GM21825 (cell line): ENCODE measurements at regions not wholly inside any gene's neighbourhood (a gene's known extent, or its start where the extent isn't known, plus 50 kb on each side); places are given as distances from the start of the nearest gene placed in this dataset.
"Not testable (repeated sequence)": the region's sequence is repeated elsewhere in the genome, so short reads cannot be mapped to it uniquely, and the experiment has no call there.

Experiments
- ATAC-seq: cut with Tn5 transposase; IDR thresholded peaks from one replicate; pipeline ENCODE4 v1.9.1; 2021; ENCODE audit warnings: mild to moderate bottlenecking, moderate library complexity; ENCODE audit not compliant: unreplicated experiment

DNA sequence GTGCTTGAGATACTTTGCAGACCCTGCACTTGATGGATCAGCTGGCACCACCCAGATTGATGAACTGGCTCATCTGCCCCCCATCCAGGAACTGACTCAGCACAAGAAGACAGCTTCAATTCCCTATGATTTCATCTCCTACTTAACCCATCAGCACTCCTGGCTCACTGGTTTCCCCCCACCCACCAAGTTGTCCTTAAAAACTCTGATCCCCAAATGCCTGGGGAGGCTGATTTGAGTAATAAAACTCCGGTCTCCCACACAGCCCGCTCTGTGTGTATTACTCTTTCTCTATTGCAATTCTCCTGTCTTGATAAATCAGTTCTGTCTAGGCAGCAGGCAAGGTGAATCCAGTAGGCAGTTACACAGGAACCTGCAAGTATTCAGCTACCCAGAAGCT, 102.1 kb upstream of the TMTC4 start:
- not testable (repeated sequence) for ATAC-seq

DNA sequence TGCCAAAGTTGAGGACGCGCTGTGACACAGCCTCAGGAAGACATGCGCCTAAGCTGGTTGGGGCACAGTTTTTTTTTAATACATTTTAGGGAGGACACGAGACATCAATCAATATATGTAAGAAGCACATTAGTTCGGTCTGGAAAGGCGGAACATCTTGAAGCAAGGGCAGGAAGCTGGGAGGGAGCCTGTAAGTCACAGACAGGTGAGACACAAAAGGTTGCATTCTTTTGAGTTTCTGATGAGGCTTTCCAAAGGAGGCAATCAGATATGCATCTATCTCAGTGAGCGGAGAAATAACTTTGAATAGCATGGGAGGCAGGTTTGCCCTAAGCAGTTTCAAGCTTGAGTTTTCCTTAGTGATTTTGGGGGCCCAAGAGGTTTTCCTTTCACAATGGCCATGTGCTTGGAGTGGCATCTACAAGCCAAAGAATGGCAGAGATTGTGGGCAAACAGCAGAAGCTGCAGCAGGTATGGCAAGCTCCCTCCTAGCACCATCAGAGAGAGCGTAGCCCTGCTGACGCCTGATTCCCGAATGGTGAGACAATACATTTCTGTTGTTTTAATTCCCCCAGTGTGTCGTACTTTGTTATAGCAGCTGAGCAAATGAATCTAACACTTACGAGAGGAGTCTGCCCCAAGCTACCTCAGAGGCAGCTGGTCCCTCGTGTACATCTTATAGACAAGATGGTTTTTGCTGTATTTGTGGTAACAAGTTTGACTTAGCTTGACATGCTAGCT, 99.5 kb upstream of the TMTC4 start:
- ATAC-seq, result no peak

DNA sequence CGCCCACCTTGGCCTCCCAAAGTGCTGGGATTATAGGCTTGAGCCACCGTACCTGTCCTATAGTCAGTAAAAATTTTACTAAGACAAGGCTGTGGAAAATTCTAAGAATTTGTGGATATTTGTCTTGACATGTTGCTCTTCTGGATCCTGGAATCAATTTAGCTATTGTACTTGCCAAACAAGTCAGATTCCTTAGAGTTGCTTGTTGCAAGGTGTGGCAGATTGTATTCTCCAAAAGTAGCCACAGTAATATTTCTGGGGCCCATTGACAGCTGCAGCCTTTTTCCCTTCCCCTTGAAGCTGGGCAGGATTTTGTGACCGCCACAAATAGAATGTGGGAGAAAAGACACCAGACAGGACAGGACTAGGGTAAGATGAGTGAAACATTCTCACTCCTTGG, 98.8 kb upstream of the TMTC4 start:
- ATAC-seq, result no peak

DNA sequence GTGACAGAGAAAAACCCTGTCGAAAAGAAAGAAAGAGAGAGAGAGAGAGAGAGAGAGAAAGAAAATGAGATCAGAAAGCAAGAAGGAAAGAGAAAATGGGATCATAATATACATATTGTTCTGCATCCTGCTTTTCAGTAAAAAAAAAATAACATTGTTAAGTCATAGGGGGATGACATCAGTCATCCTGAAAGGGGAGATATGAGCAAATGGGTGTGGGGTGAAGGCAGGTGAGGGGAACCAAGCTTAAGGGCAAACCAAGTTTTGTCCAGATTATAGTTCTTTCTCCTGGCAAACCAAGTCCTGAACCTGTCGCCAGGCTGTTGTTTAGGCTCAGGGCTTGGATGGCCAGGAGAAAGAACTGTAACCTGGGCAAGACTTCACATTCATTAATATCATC, 92.6 kb upstream of the TMTC4 start:
- no peak for ATAC-seq

DNA sequence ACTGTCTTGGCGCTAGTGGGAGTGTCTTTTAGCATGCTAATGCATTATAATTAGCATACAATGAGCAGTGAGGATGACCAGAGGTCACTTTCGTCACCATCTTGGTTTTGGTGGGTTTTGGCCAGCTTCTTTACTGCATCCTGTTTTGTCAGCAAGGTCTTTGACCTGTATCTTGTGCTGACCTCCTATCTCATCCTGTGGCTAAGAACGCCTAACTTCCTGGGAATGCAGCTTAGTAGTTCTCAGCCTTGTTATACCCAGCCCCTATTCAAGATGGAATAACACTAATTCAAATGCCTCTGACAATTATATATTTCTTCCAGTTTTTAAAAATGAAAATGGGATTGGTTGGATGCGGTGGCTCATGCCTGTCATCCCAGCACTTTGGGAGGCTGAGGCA, 92.0 kb upstream of the TMTC4 start:
- ATAC-seq, result not testable (repeated sequence)

DNA sequence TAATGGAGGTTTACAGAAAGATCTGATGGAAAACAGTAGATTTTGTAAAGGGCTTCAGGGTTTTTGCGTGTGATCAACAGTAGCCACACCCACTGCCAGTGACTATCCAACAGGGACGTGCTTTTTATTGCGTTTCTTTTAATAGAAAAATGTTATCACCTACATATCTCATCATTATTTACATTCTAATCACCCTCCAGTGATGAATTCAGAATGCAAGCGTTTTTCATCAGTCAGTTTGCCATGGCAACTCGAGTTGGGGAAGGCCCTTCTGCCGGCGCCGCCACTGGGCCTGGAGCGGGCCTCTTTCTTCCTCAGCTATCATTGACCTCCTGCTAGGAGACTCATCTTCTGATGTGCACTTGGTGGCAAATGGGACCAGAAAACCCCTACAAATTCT, 90.3 kb upstream of the TMTC4 start:
- ATAC-seq, result no peak

DNA sequence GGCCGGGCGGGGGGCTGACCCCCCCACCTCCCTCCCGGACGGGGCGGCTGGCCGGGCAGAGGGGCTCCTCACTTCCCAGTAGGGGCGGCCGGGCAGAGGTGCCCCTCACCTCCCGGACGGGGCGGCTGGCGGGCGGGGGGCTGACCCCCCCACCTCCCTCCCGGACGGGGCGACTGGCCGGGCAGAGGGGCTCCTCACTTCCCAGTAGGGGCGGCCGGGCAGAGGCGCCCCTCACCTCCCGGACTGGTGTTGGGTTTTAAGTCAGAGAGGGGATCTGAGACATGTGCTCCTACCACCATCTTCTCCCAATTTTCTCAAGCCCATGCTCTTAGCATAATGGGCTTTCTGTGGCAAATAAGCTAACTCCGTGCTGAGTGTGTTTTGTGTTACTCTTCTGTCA, 87.5 kb upstream of the TMTC4 start:
- not testable (repeated sequence) for ATAC-seq

DNA sequence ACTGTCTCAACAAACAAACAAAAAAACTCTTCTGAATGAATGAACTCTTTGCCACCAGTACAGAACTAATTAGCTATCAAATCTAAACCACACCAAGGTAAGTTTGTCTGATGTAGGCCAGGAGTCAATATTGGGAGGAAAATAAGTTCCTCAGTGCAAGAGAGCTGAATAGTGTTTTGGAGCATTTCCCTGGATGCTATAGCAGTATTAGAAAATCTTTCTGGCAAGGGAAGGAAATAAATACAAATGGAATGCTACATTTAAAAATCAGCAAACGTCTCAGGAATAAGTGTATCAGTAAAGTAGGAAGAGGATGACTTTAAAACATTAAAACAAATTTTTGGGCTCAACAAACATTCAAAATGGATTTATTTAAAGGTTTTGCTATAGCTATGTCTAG, 81.3 kb upstream of the TMTC4 start:
- ATAC-seq, result no peak

DNA sequence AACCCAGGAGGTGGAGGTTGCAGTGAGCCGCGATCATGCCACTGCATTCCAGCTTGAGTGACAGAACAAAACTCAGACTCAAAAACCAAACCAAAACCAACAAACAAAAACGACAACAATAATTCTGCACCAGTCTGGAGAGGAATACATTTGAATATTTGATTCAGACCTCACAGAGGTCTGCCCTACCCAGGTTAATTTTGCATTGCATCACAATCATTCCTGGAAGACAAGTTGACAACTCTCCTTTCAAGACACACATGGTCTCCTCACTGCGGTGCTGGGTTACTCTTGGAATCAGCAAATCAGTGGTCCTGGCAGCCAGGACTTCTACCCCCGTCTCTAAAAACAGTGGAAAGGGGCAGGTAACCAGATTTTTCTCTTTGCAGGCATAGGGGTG, 79.9 kb upstream of the TMTC4 start:
- ATAC-seq, result no peak

DNA sequence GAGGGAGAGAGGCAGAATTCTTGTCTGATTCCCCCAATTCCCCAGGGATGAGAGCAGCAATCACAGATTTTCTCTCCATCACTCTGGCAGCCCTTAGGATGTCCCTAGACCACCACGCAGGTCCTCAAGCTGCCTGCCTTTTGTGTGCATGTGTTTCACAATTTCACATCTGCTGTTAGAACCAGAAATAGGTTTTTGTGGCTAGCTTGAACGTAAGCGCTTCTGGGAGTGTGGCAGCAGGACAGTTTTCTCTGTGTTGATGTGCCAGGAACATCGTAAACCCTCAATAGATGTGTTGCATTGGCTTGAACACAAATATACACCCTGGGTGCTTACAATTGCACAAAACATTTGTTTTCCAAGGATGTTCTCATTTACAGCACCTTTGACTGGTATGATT, 78.8 kb upstream of the TMTC4 start:
- no peak for ATAC-seq

DNA sequence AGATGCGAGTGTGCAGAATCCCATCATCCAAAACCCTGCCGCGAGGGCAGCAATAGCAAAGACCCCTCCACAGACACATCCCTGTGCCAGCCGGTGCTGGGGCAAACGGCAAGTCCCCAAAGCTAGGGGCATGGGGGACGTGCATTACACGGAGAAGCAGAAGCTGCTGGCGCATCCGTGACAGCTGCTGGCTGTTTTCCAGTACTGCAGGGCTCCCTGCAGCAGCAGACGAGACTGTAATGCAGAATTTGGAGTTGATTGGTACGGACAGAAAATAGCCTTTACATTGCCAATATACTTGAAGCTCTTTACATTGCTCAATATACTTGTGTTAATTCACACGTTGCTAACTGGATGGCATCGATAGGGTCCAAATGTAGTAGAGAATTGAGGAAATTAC, 77.2 kb upstream of the TMTC4 start:
- no peak for ATAC-seq

DNA sequence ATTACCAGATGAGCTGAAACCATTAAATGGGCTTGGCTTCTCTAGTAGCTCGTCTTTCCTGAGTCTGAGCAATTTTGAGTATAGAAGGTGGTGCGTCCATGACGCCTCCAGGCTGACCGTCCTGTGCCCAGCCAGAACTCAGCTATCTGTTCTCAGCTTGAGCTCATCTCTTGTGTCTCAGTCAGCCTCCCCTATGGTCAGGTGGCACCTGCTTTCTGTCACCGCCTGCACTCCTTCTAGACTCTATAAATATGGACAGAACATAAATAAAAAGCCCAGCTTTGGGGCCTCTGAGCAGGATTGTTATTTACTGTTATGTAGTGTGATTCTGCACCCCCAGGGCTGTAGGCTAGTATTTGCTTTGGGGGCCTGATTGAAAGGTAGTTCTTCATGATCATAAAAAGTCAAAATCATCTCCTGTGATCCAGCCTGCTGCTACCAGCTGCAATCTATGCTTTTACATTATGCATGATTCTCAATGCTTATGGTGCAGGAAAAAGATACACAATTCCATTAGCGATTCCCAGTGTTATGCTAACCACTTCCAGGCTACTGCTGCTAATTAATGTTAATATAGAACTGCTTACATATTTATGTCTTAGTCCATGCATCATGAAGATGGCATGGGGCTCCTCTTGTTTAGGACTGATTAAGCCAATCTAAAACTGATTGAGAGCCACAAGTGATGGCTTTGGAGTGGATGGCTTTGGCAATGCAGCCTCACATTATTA, 72.5 kb upstream of the TMTC4 start:
- no peak for ATAC-seq

DNA sequence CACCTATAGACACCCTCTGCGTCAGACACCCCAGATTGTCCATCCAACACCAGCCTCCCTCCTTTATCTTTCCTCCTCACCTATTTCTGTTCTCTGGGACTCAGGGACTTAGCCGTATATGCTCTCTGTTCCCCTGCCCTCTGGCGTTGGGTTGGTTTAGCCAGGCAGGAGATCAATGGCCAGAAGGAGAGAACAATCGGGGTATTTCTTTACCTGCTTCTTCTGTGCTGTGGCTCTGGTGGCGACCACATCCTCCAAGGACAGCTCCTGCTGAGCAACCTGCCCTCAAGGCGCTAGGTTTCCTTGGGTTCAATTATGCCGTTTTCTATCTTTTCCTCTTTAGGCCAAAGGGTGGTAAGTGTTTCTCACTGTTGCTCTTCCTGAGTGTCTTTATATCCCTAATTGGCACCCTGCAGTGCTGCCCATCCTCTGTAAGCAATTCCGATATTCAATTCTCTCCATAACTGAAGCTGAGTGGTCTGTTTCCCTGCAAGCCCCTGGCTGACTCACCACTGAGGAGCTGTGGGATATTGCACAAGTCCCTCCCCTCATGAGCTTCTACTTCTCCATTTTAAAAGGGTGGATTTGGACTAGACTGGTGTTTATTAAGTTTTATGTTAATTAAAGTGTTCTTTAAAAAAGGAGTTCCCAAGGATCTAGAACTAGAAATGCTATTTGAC, 63.7 kb upstream of the TMTC4 start:
- no peak for ATAC-seq

DNA sequence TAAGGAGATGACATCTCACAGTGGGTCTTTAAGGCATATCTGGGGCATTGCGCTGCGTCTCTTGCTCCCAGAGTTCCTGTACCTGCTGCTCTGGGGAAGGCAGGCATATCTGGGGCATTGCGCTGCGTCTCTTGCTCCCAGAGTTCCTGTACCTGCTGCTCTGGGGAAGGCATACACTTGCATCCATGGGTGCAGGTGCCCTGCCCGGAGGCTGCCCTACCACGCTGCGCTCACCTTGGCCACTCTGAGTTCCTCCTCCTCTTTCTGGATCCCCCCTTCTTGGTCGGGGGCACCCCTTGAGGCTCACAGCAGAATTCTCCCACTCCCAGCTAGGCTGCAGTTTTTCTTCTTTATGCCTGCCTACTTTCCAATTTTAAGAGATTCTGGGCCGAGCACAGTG, 60.9 kb upstream of the TMTC4 start:
- no peak for ATAC-seq

DNA sequence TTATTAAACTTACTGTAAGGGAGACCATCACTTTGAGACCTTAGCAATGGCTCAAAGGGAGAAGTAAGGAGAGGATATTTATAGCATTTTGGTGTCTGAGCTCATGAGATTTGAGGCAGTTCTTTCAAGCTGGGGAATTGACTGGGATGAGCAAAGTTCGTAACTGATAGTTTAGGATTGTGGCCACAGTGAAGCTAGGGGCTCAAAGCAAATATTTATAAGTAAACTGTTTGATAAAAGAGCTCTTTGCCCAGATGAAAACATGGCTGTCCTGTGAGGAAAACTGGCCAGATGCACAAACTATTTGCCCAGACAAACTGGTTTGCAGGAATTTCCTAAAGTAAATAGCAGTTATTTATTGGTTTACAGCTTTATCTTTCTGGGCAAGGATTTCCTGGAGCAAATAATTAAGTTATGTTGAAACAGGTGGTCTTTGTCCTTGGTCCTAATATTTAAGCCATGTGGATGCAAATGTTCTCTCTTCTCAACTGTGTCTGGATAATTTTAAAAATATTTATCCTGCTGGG, 59.7 kb upstream of the TMTC4 start:
- ATAC-seq, result no peak

DNA sequence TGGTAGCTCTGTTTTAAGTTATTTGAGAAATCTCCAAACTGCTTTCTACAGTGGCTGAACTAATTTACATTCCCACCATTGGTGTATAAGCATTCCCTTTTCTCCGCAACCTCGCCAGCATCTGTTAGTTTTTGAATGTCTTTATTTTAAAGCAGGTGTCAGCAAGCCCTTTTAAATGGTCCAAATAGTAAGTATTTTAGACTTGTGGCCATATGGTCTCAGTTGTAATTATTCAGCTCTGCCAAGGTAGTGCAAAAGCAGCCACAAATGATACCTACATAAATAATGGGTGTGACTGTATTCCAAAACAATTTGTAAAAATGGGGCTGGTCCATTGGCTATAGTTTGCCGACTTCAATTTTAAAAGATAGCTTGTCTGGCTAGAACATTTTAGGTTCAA, 58.7 kb upstream of the TMTC4 start:
- no peak for ATAC-seq

DNA sequence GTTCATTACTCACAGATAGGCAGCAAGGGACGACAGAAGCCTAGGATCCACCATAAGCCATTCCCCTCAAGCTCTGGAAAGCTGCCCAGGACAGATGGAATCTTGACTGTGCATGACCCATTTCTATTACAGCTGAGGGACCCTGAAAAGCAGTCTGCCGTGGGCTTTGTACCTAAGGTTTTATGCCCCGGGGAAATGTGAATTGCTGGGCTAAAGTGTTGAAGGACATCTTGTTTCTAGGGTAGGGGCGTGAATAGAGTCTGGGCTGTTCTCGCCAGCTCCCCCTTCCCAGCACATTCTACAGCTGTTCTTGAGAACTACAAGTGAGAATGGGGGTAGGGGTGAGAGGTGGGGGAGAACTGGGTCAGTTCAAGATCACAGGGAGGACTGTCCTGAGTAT, 53.6 kb upstream of the TMTC4 start:
- ATAC-seq, result no peak

DNA sequence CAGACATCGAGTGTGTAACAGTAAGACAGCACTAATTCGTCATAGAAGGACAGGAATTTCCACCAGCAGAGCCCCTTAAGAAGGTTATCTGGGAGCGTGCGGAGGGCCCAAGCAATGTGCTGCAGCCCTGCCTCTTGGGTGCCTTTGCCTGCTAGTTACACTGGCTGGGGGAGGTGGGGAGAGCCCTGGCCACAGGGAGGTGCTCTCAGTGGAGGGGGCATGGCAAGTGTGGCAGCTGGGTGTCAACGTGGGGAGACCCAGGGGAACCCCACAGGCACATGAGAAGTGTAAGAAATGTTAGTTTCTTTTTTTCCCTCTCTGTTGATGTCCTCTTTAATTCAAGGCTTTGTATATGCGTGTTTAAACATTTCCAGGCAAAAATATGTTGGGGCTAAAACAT, 50.9 kb upstream of the TMTC4 start:
- no peak for ATAC-seq

DNA sequence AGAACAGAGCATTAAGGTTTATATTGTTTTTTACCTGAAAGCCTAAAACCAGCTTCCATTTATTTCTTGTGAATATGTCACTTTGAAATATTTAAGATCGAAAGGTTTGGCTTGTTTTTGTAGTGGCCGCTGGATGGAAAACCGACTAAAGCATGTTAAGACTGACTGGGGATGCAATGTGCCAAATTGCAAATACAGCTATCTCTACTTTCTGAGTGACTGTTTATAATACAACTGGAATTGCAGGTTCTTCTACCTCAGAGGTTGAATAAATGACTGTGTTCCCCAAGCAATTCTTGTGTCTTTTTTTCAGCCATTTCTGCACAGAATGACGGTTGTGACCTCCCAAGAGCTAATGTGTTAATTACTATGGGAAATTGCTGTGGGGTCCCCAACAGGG, 50.0 kb upstream of the TMTC4 start:
- ATAC-seq, result no peak
